Loucy (cell line): ENCODE measurements at regions not wholly inside any gene's neighbourhood (a gene's known extent, or its start where the extent isn't known, plus 50 kb on each side); places are given as distances from the start of the nearest gene placed in this dataset.

ENCODE experiments used
- CTCF ChIP-seq: fragments of 200-600 bp; sonication (generic); conservative IDR thresholded peaks from 2 replicates; pipeline ENCODE4 v1.5.1; 2014; ENCODE audit warnings: mild to moderate bottlenecking, antibody characterized with exemption, low read length
- EZH2phosphoT487 ChIP-seq: fragments of 200-600 bp; IDR thresholded peaks from 2 replicates; pipeline ENCODE4 v1.6.1; 2018; ENCODE audit warnings: antibody characterized with exemption, mild to moderate bottlenecking, moderate library complexity, borderline replicate concordance

GRCh38 chrX:95823796-95824195 lies 860.8 kb upstream of the DIAPH2 start:
- no peak for TF ChIP-seq CTCF
- TF ChIP-seq EZH2phosphoT487: no peak
